ENCODE measurements at regions not wholly inside any gene's neighbourhood (a gene's known extent, or its start where the extent isn't known, plus 50 kb on each side); places are given as distances from the start of the nearest gene placed in this dataset.

DNA sequence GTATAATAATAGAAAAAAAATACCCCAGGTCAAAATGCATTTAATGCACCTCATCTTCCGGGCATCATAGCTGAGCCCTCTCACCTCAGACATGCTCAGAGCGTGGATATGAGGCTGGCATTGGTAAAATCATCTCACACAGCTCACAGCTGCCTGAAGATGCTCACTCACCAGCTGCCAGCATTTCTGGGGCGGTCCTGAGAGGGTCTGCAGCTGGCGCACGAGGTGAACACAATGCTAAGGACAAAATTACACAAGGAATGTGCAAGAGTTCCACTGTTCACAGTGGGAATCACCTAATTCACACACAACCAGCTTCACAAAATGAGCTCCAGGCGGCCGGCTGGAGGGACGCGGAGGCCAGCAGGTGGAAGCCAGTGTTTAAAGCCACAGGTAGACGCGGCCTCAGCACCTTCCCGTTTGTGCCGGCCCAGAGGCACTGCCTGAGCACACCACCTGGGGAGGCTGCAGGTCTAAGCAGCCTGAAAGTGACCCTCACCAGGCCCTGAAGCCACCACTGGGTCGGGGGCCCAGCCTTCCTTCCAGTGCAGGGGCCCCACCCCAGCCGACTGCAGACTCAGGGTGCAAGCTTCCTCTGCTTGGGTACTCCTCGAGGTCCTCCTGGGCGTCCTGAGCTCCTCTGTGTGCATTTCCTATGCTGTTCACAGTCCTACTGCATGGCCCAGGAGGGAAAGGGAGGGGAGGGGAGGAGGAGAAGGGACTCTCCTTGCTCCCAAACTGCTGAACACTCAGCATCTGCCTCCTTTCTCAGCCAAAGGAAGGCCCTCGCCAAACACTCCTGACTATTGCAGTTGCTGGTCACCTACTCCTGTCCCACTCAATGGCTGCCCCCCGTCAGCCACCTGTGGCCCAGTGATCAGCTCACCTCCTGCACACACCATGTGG, 61.2 kb upstream of the FAM20C start:
- Histone ChIP-seq H2BK12ac (ENCODE audit: low read depth, low read length) (no peak overlapping the region), H3K4me3 (ENCODE audit: extremely low read depth in 1 of 4, insufficient read depth in 2 of 4, low read depth in 3 of 4, low read length in 4 of 4) (no peak overlapping the region), H3K23me2 (ENCODE audit: low read depth, low read length) (no peaks in the 10 kb centered on the region), H3K79me2 (ENCODE audit: control insufficient read depth in 1 of 2, insufficient read depth in 2 of 2, low read length in 2 of 2) (no peaks in the 10 kb centered on the region), H3K36me3 (ENCODE audit: control insufficient read depth in 2 of 4, insufficient read depth in 4 of 4, low read length in 3 of 4) (no peaks in the 10 kb centered on the region), H3K4ac (replicated peaks; ENCODE audit: insufficient read length, low read depth, low read length) (no peak overlapping the region), H3K56ac (replicated peaks; ENCODE audit: insufficient read length, low read depth, low read length) (no peak overlapping the region), H3K79me1 (ENCODE audit: low read depth, low read length) (no peaks in the 10 kb centered on the region), H4K5ac (ENCODE audit: insufficient read length, low read depth, low read length) (no peak overlapping the region), H3K27me3 (replicated peaks in 1 of 4; ENCODE audit: control insufficient read depth in 3 of 4, extremely low read depth in 1 of 4, insufficient read depth in 3 of 4, low read length in 3 of 4) (no peaks in the 10 kb centered on the region), H3K23ac (ENCODE audit: insufficient read length) (no peak overlapping the region), H3K27ac (ENCODE audit: low read depth, low read length) (no peak overlapping the region), H2AFZ (ENCODE audit: low read length) (0 out of 2 replicates have a peak overlapping the region, but pooled peaks have one; percentile 71), H4K91ac (replicated peaks; ENCODE audit: insufficient read length, low read length) (no peak overlapping the region), H4K20me1 (replicated peaks in 1 of 2; ENCODE audit: control insufficient read depth in 1 of 2, insufficient read depth in 2 of 2, low read length in 2 of 2) (no peaks in the 10 kb centered on the region), H3K4me1 (replicated peaks in 1 of 4; ENCODE audit: control insufficient read depth in 3 of 4, insufficient read depth in 4 of 4, low read length in 3 of 4) (peaks cover 0 to 5% (median under 1%) of the 10 kb centered on the region in 4 experiments; a peak in 3 of 7 replicates), H2BK15ac (ENCODE audit: low read length) (0 out of 2 replicates have a peak overlapping the region, but pooled peaks have one; percentile 53), H3K9ac (replicated peaks in 1 of 4; ENCODE audit: extremely low read depth in 1 of 4, low read depth in 3 of 4, low read length in 3 of 4) (no peak overlapping the region), H3K4me2 (ENCODE audit: insufficient read depth in 1 of 2, low read depth in 2 of 2, low read length in 2 of 2) (no peak overlapping the region), H2BK5ac (ENCODE audit: low read depth, low read length) (0 out of 2 replicates have a peak overlapping the region, but pooled peaks have one; percentile 8), H3K14ac (ENCODE audit: insufficient read length) (no peak overlapping the region), H3K9me3 (ENCODE audit: insufficient read depth in 2 of 2, low read depth in 1 of 2, low read length in 1 of 2) (no peaks in the 10 kb centered on the region), H4K8ac (ENCODE audit: extremely low read depth, insufficient read depth, low read length) (peak overlapping the region; percentile 58; the same call in 1 of the 2 replicates), H2AK5ac (ENCODE audit: low read depth, low read length) (no peak overlapping the region), H2BK120ac (replicated peaks; ENCODE audit: low read depth, low read length) (no peak overlapping the region), H3K18ac (ENCODE audit: extremely low read depth, low read length) (no peak overlapping the region), H2BK20ac (ENCODE audit: low read length) (0 out of 2 replicates have a peak overlapping the region, but pooled peaks have one; percentile 48)
- WGBS, 2 experiments (ENCODE audit: extremely low coverage in 1 of 2, insufficient coverage in 1 of 2, insufficient read length in 1 of 2, insufficient replicate concordance in 2 of 2, low coverage in 1 of 2, low lambda C conversion rate in 2 of 2, missing lambda C conversion rate in 1 of 2): 87% methylated on average over 19 of the region's 19 CpGs; no CpG with 5 or more reads in 1 of the 2 experiments
- POLR2A ChIA-PET (ENCODE audit: partially characterized antibody): no interaction called here
- no peak for DNase-seq (ENCODE audit: low read depth in 1 of 2, low spot score in 2 of 2)
- CTCF ChIA-PET (ENCODE audit: partially characterized antibody): interaction anchor here (0.8 to 3.5 kb wide), 11 partner anchors 10 to 137 kb away, joined by 3 to 13 read pairs (median 4); no protein-coding TSS in a partner anchor
- FAIRE-seq: no peak
- TF ChIP-seq ASH2L (IDR thresholded peaks at IDR 0.05; ENCODE audit: low read length) (no peak), BCL11A (IDR thresholded peaks at IDR 0.05; ENCODE audit: low read depth in 2 of 2, low read length in 2 of 2) (no peak), POLR2AphosphoS5 (IDR thresholded peaks at IDR 0.05; ENCODE audit: low read depth, low read length) (no peak), RBBP5 (IDR thresholded peaks at IDR 0.05; ENCODE audit: borderline replicate concordance, low read depth, low read length) (no peak), EZH2 (IDR thresholded peaks at IDR 0.05; ENCODE audit: low read depth, low read length, severe bottlenecking) (no peak), GABPA (IDR thresholded peaks at IDR 0.05; ENCODE audit: borderline replicate concordance, insufficient read depth, low read length) (no peak), SIN3A (conservative IDR thresholded peaks at IDR 0.05 in 1 of 2, IDR thresholded peaks at IDR 0.05 in 1 of 2; ENCODE audit: low read depth in 1 of 2, low read length in 2 of 2) (no peak)
- TF ChIP-seq, protein P1, sequence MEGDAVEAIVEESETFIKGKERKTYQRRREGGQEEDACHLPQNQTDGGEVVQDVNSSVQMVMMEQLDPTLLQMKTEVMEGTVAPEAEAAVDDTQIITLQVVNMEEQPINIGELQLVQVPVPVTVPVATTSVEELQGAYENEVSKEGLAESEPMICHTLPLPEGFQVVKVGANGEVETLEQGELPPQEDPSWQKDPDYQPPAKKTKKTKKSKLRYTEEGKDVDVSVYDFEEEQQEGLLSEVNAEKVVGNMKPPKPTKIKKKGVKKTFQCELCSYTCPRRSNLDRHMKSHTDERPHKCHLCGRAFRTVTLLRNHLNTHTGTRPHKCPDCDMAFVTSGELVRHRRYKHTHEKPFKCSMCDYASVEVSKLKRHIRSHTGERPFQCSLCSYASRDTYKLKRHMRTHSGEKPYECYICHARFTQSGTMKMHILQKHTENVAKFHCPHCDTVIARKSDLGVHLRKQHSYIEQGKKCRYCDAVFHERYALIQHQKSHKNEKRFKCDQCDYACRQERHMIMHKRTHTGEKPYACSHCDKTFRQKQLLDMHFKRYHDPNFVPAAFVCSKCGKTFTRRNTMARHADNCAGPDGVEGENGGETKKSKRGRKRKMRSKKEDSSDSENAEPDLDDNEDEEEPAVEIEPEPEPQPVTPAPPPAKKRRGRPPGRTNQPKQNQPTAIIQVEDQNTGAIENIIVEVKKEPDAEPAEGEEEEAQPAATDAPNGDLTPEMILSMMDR (IDR thresholded peaks at IDR 0.05; ENCODE audit: control extremely low read depth in 1 of 3, insufficient read depth in 1 of 3, low read depth in 1 of 3, low read length in 3 of 3): peak in 1 of 3 experiments; percentile 8; a peak in 1 of 4 replicates

All from H1 (cell line).